Spleen (tissue), 7 donors: ENCODE measurements at regions not wholly inside any gene's neighbourhood (a gene's known extent, or its start where the extent isn't known, plus 50 kb on each side); places are given as distances from the start of the nearest gene placed in this dataset.

Experiments
- POLR2A ChIP-seq, 3 donors: fragments of 450-650 bp; IDR thresholded peaks; one replicate each; pipeline ENCODE4 v1.5.1; 2017; ENCODE audit warnings: antibody characterized with exemption in 3 of 3, mild to moderate bottlenecking in 1 of 3
- TF ChIP-seq, protein P1 (sequence below), 11 experiments: fragments of 200-600 bp in 7 of 11; fragments of 450-650 bp in 4 of 11; sonication (generic) in 4 of 11; IDR thresholded peaks in 8 of 11; conservative IDR thresholded peaks in 3 of 11; 1 replicate in 7 of 11; 2 replicates in 4 of 11; pipeline versions ENCODE4 v1.4.0 to v1.8.0; 2016 to 2021; ENCODE audit warnings: antibody characterized with exemption in 11 of 11, inconsistent platforms in 4 of 11, mild to moderate bottlenecking in 1 of 11
- donor health status: DM: no; HTN: no; CAD: no; lungs with moderate emphysema.
- donor health status: DM: no; HTN: no; CAD: no.
- donor health status: DM: no; HTN: no; CAD: no.

DNA sequence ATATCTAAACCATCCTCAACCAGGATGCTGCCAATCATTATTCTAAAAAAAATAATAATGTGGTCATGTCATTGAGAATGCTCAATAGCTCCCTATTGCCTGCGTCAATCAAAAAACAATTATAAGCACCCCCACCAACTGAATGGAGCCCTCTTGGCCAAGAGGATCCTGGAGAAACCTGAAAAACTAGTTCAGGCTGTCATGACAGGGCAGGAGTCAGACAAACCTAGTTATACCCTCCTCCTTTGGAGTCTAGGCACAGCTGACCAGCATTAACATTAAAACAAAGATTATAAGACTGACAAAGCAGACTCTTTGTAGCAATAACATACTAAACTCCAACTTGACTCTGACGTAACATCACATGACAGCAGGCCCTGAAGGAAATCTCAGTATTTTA is 119.2 kb upstream of the CCL2 start:
- TF ChIP-seq, protein P1, sequence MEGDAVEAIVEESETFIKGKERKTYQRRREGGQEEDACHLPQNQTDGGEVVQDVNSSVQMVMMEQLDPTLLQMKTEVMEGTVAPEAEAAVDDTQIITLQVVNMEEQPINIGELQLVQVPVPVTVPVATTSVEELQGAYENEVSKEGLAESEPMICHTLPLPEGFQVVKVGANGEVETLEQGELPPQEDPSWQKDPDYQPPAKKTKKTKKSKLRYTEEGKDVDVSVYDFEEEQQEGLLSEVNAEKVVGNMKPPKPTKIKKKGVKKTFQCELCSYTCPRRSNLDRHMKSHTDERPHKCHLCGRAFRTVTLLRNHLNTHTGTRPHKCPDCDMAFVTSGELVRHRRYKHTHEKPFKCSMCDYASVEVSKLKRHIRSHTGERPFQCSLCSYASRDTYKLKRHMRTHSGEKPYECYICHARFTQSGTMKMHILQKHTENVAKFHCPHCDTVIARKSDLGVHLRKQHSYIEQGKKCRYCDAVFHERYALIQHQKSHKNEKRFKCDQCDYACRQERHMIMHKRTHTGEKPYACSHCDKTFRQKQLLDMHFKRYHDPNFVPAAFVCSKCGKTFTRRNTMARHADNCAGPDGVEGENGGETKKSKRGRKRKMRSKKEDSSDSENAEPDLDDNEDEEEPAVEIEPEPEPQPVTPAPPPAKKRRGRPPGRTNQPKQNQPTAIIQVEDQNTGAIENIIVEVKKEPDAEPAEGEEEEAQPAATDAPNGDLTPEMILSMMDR (IDR thresholded peaks at IDR 0.05 in 8 of 11, conservative IDR thresholded peaks at IDR 0.05 in 3 of 11), result no peak
- TF ChIP-seq POLR2A (IDR thresholded peaks at IDR 0.05), result no peak
